CD8-positive, alpha-beta memory T cell (primary cell): ENCODE measurements at regions not wholly inside any gene's neighbourhood (a gene's known extent, or its start where the extent isn't known, plus 50 kb on each side); places are given as distances from the start of the nearest gene placed in this dataset.

Experiments
- CTCF ChIA-PET: fragments of 350-600 bp; sonication (Branson Sonifier 250); formaldehyde crosslinking; loops from one replicate; lab custom pipeline; 2021; ENCODE audit warnings: antibody characterized with exemption; lab: Charles Lee
- POLR2A ChIA-PET: fragments of 350-600 bp; sonication (Branson Sonifier 250); formaldehyde crosslinking; loops from one replicate; lab custom pipeline; 2021; ENCODE audit warnings: antibody characterized with exemption; lab: Charles Lee
- DNase-seq, 5 donors: peaks; one replicate each; pipeline versions ENCODE4 v3.0.0 to v3.0.0-alpha.2; 2020 to 2022; ENCODE audit warnings: mixed read lengths in 1 of 5
- H3K27ac ChIP-seq: one replicate; pipeline ENCODE4 v1.7.0; 2013; ENCODE audit warnings: low read depth, mild to moderate bottlenecking, low read length, moderate library complexity
- H3K27me3 ChIP-seq: 2 replicates; pipeline ENCODE4 v1.7.0; 2013; ENCODE audit warnings: low read length, mild to moderate bottlenecking; ENCODE audit not compliant: insufficient read depth, poor library complexity, severe bottlenecking
- H3K36me3 ChIP-seq: 2 replicates; pipeline ENCODE4 v1.7.0; 2013; ENCODE audit warnings: mild to moderate bottlenecking, low read length, moderate library complexity; ENCODE audit not compliant: insufficient read depth
- H3K4me1 ChIP-seq: 2 replicates; pipeline ENCODE4 v1.7.0; 2013; ENCODE audit warnings: mild to moderate bottlenecking, low read length, moderate library complexity; ENCODE audit not compliant: insufficient read depth
- H3K4me3 ChIP-seq: 2 replicates; pipeline ENCODE4 v1.7.0; 2013; ENCODE audit warnings: mild to moderate bottlenecking, low read length
- H3K9me3 ChIP-seq: 2 replicates; pipeline ENCODE4 v1.7.0; 2013; ENCODE audit warnings: mild to moderate bottlenecking, low read length
- H3K27ac Mint-ChIP-seq, 8 donors: one replicate each; pipeline ENCODE4 v1.8.0; 2020 to 2021; ENCODE audit warnings: mixed read lengths in 8 of 8, mild to moderate bottlenecking in 6 of 8, inconsistent platforms in 3 of 8, moderate library complexity in 3 of 8
- H3K27me3 Mint-ChIP-seq, 2 donors: one replicate each; pipeline ENCODE4 v1.8.0; 2020 to 2021; ENCODE audit warnings: mixed read lengths in 2 of 2, mild to moderate bottlenecking in 1 of 2, moderate library complexity in 1 of 2
- H3K36me3 Mint-ChIP-seq, 3 donors: one replicate each; pipeline ENCODE4 v1.8.0; 2020 to 2021; ENCODE audit warnings: mixed read lengths in 3 of 3, inconsistent platforms in 1 of 3, mild to moderate bottlenecking in 1 of 3
- H3K4me1 Mint-ChIP-seq, 3 donors: one replicate each; pipeline ENCODE4 v1.8.0; 2020 to 2021; ENCODE audit warnings: mixed read lengths in 3 of 3, inconsistent platforms in 1 of 3, mild to moderate bottlenecking in 1 of 3
- H3K4me3 Mint-ChIP-seq, 7 donors: one replicate each; pipeline ENCODE4 v1.8.0; 2020 to 2021; ENCODE audit warnings: mixed read lengths in 7 of 7, mild to moderate bottlenecking in 6 of 7, moderate library complexity in 4 of 7, inconsistent platforms in 2 of 7
- H3K9me3 Mint-ChIP-seq, 5 donors: one replicate each; pipeline ENCODE4 v1.8.0; 2020 to 2022; ENCODE audit warnings: mixed read lengths in 5 of 5, mild to moderate bottlenecking in 3 of 5, moderate library complexity in 2 of 5, inconsistent platforms in 1 of 5

GRCh38 chr5:142447887-142448286 lies 123.1 kb upstream of the SPRY4 start:
- POLR2A ChIA-PET: no interaction called here
- Histone ChIP-seq H3K27me3 (no peaks in the 10 kb centered on the region), H3K27ac (no peak overlapping the region), H3K36me3 (no peaks in the 10 kb centered on the region), H3K4me3 (no peak overlapping the region), H3K9me3 (no peaks in the 10 kb centered on the region), H3K4me1 (no peaks in the 10 kb centered on the region)
- Mint-ChIP-seq H3K9me3 (peaks cover 0 to 8% (median 7%) of the 10 kb centered on the region in 5 donors), H3K4me1 (no peaks in the 10 kb centered on the region), H3K27me3 (peaks cover 5 to 11% of the 10 kb centered on the region in 2 donors), H3K27ac (no peak overlapping the region), H3K36me3 (peaks cover 0 to 28% (median 1%) of the 10 kb centered on the region in 3 donors), H3K4me3 (no peak overlapping the region)
- CTCF ChIA-PET: no interaction called here
- no peak for DNase-seq

- H3K9me3 ChIP-seq: no peaks in the 10 kb centered on the region
- H3K27me3 Mint-ChIP-seq: peaks cover 5 to 12% of the 10 kb centered on the region in 2 donors
- CTCF ChIA-PET: no interaction called here
- POLR2A ChIA-PET: no interaction called here
- H3K27ac Mint-ChIP-seq: no peak overlapping the region
- H3K4me3 ChIP-seq: no peak overlapping the region
- no peak for DNase-seq
- peaks cover 3% of the 10 kb centered on the region for H3K4me1 ChIP-seq
- H3K36me3 Mint-ChIP-seq: peaks cover 0 to 23% (median 1%) of the 10 kb centered on the region in 3 donors
- H3K27me3 ChIP-seq: no peaks in the 10 kb centered on the region
- no peaks in the 10 kb centered on the region for H3K36me3 ChIP-seq
- no peak overlapping the region for H3K4me3 Mint-ChIP-seq
- H3K9me3 Mint-ChIP-seq: peaks cover 0 to 8% (median 7%) of the 10 kb centered on the region in 5 donors
- H3K27ac ChIP-seq: no peak overlapping the region
- H3K4me1 Mint-ChIP-seq: peaks cover 2 to 3% (median 3%) of the 10 kb centered on the region in 3 donors
Observed at GRCh38 chr5:142446960-142447279, 122.1 kb upstream of the SPRY4 start.

GRCh38 chr5:142446131-142446959 lies 121.5 kb upstream of the SPRY4 start:
- Histone ChIP-seq H3K4me3 (no peak overlapping the region), H3K4me1 (peaks cover 9% of the 10 kb centered on the region), H3K36me3 (no peaks in the 10 kb centered on the region), H3K27ac (peak overlapping the region; percentile 4), H3K9me3 (no peaks in the 10 kb centered on the region), H3K27me3 (no peaks in the 10 kb centered on the region)
- H3K27me3 Mint-ChIP-seq: peaks cover 5 to 15% of the 10 kb centered on the region in 2 donors
- peaks cover 0 to 8% (median 7%) of the 10 kb centered on the region in 5 donors for H3K9me3 Mint-ChIP-seq
- POLR2A ChIA-PET: no interaction called here
- H3K4me1 Mint-ChIP-seq: peaks cover 5 to 9% (median 8%) of the 10 kb centered on the region in 3 donors
- H3K36me3 Mint-ChIP-seq: peaks cover 0 to 21% (median 1%) of the 10 kb centered on the region in 3 donors
- DNase-seq: no peak
- no peak overlapping the region for H3K4me3 Mint-ChIP-seq
- no peak overlapping the region for H3K27ac Mint-ChIP-seq
- CTCF ChIA-PET: no interaction called here

DNA sequence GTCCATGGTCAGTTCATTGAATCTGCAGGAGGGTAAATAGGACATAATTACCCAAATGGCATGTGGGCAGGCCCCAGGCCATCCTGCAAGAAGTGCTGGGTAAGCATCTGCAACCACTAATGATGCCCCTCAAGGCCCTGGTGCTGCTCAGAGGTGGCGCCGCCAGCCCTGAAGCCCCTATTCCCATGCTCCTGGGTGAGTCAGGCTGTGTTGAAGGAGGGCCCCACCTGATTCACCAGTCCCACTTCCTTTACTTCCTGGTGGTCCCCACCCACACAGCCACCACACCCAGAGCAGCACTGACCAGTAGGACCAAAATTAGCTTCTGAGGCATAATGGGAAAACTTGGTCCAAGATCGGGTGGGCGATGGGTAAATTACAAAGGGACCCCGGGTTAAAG lies 120.4 kb upstream of the SPRY4 start:
- Histone ChIP-seq H3K4me1 (peaks cover 9% of the 10 kb centered on the region), H3K27ac (no peak overlapping the region), H3K27me3 (no peaks in the 10 kb centered on the region), H3K36me3 (no peaks in the 10 kb centered on the region), H3K4me3 (no peak overlapping the region), H3K9me3 (no peaks in the 10 kb centered on the region)
- POLR2A ChIA-PET: no interaction called here
- H3K4me3 Mint-ChIP-seq: no peak overlapping the region
- peaks cover 6 to 14% of the 10 kb centered on the region in 2 donors for H3K27me3 Mint-ChIP-seq
- peaks cover 5 to 12% (median 9%) of the 10 kb centered on the region in 3 donors for H3K4me1 Mint-ChIP-seq
- peaks cover 0 to 5% (median 2%) of the 10 kb centered on the region in 5 donors for H3K9me3 Mint-ChIP-seq
- no peak overlapping the region for H3K27ac Mint-ChIP-seq
- no peak for DNase-seq
- H3K36me3 Mint-ChIP-seq: peaks cover 0 to 11% (median 1%) of the 10 kb centered on the region in 3 donors
- CTCF ChIA-PET: no interaction called here

GRCh38 chr5:142441616-142442015 lies 116.8 kb upstream of the SPRY4 start:
- H3K4me1 Mint-ChIP-seq: peaks cover 16 to 30% (median 22%) of the 10 kb centered on the region in 3 donors
- Histone ChIP-seq H3K27ac (no peak overlapping the region), H3K4me3 (no peak overlapping the region), H3K27me3 (no peaks in the 10 kb centered on the region), H3K4me1 (peaks cover 9% of the 10 kb centered on the region), H3K9me3 (no peaks in the 10 kb centered on the region), H3K36me3 (no peaks in the 10 kb centered on the region)
- H3K4me3 Mint-ChIP-seq: no peak overlapping the region
- CTCF ChIA-PET: no interaction called here
- POLR2A ChIA-PET: no interaction called here
- no peaks in the 10 kb centered on the region for H3K36me3 Mint-ChIP-seq
- H3K27ac Mint-ChIP-seq: no peak overlapping the region
- peak in 1 of 5 donors; percentile 29 for DNase-seq
- H3K9me3 Mint-ChIP-seq: no peaks in the 10 kb centered on the region
- peaks cover 3 to 11% of the 10 kb centered on the region in 2 donors for H3K27me3 Mint-ChIP-seq

- POLR2A ChIA-PET: no interaction called here
Observed at GRCh38 chr5:142439207-142439860, 114.5 kb upstream of the SPRY4 start.

GRCh38 chr5:142438573-142438972 lies 113.8 kb upstream of the SPRY4 start:
- Mint-ChIP-seq H3K4me1 (peaks cover 24 to 39% (median 33%) of the 10 kb centered on the region in 3 donors), H3K9me3 (no peaks in the 10 kb centered on the region), H3K27ac (peak overlapping the region in 2 of 8 donors; percentile 13 to 64), H3K27me3 (peaks cover 3 to 11% of the 10 kb centered on the region in 2 donors), H3K36me3 (no peaks in the 10 kb centered on the region), H3K4me3 (peak overlapping the region in 2 of 7 donors; percentile 3 to 60)
- Histone ChIP-seq H3K27me3 (no peaks in the 10 kb centered on the region), H3K4me1 (peaks cover 17% of the 10 kb centered on the region), H3K27ac (no peak overlapping the region), H3K4me3 (no peak overlapping the region), H3K9me3 (no peaks in the 10 kb centered on the region), H3K36me3 (no peaks in the 10 kb centered on the region)
- ChIA-PET CTCF (interaction anchor here (1.5 kb wide), 1 partner anchor 12 kb away, joined by 5 read pairs; no protein-coding TSS in a partner anchor), POLR2A (no interaction called here)
- DNase-seq: no peak

More at GRCh38 chr5:142439207-142439860, 114.5 kb upstream of the SPRY4 start:
- Mint-ChIP-seq H3K4me1 (peaks cover 18 to 31% (median 25%) of the 10 kb centered on the region in 3 donors), H3K36me3 (no peaks in the 10 kb centered on the region), H3K27me3 (peaks cover 3 to 11% of the 10 kb centered on the region in 2 donors), H3K9me3 (no peaks in the 10 kb centered on the region), H3K27ac (no peak overlapping the region), H3K4me3 (peak overlapping the region in 1 of 7 donors; percentile 8)
- Histone ChIP-seq H3K9me3 (no peaks in the 10 kb centered on the region), H3K4me1 (peaks cover 9% of the 10 kb centered on the region), H3K27me3 (no peaks in the 10 kb centered on the region), H3K27ac (no peak overlapping the region), H3K36me3 (no peaks in the 10 kb centered on the region), H3K4me3 (no peak overlapping the region)
- CTCF ChIA-PET: interaction anchor here (1.5 kb wide), 1 partner anchor 13 kb away, joined by 5 read pairs; no protein-coding TSS in a partner anchor
- DNase-seq: no peak

DNA sequence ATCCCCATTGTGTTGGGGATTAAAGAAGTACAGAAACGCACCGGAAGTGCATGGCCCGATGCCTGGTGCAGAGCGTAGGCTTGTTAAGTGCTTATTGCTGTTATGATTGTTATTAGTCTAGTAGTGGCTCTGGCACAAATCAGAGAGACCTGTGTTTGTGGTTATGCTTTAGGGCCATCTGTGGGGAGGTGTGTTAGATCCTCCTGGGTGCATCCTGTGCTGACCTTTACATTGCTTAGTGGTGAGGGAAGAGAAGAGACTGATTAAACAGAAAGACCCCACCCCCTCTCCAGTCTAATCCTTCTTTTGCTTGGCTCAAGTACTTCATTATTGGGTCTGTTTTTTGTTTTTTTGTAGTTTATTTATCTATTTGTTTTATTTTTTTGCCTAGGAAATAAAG lies 112.7 kb upstream of the SPRY4 start:
- no peak overlapping the region for H3K4me3 ChIP-seq
- Mint-ChIP-seq H3K4me3 (no peak overlapping the region), H3K27ac (no peak overlapping the region), H3K27me3 (peaks cover 3 to 7% of the 10 kb centered on the region in 2 donors), H3K9me3 (no peaks in the 10 kb centered on the region), H3K4me1 (peaks cover 34 to 49% (median 43%) of the 10 kb centered on the region in 3 donors), H3K36me3 (no peaks in the 10 kb centered on the region)
- H3K4me1 ChIP-seq: peaks cover 27% of the 10 kb centered on the region
- CTCF ChIA-PET: no interaction called here
- no peaks in the 10 kb centered on the region for H3K9me3 ChIP-seq
- no peaks in the 10 kb centered on the region for H3K27me3 ChIP-seq
- H3K27ac ChIP-seq: no peak overlapping the region
- H3K36me3 ChIP-seq: no peaks in the 10 kb centered on the region
- POLR2A ChIA-PET: no interaction called here
- no peak for DNase-seq
